GM12892 (cell line): ENCODE measurements at regions not wholly inside any gene's neighbourhood (a gene's known extent, or its start where the extent isn't known, plus 50 kb on each side); places are given as distances from the start of the nearest gene placed in this dataset.

ENCODE experiments used
- DNase-seq: peaks from one replicate; pipeline ENCODE4 v3.0.0; 2011; ENCODE audit not compliant: insufficient read length
- FAIRE-seq: peaks from 2 replicates; lab custom pipeline; 2011; peaks lifted over from hg19 to GRCh38; lab: Jason Lieb, UNC
- POLR2A ChIP-seq: IDR thresholded peaks from 2 replicates; pipeline ENCODE4 v1.6.1; 2011; ENCODE audit warnings: low read depth, low read length, control low read depth
- POLR2AphosphoS5 ChIP-seq: IDR thresholded peaks from 2 replicates; pipeline ENCODE4 v1.6.1; 2011; ENCODE audit warnings: low read depth, low read length, control low read depth
- TAF1 ChIP-seq: IDR thresholded peaks from 2 replicates; pipeline ENCODE4 v1.6.1; 2011; ENCODE audit warnings: low read depth, mild to moderate bottlenecking, control low read depth, low read length, borderline replicate concordance

- no peak for TF ChIP-seq POLR2A
- no peak for TF ChIP-seq TAF1
- TF ChIP-seq POLR2AphosphoS5 = no peak
- FAIRE-seq = no peak
- DNase-seq = no peak
Observed at GRCh38 chr3:102304550-102304949, 130.3 kb upstream of the ZPLD1 start.

DNA sequence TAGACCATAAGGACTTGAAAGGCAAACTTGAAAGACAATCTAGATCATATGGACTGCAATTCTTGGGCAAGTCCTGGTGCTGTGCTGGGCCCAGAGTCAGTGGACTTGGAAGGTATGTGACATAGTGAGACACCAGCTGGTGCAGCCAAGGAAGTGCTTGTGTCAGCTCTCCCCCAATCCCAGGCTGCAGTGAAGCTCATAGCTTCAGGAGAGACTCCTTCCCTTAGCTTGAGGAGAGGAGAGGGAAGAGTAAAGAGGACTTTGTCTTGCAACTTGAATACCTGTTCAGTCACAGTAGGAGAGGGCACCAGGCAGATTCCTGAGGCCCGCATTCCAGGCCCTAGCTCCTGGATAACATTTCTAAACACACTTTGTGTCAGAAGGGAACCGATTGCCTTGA, 127.4 kb upstream of the ZPLD1 start:
- DNase-seq (no peak), FAIRE-seq (no peak)
- TF ChIP-seq POLR2AphosphoS5 (no peak), POLR2A (no peak), TAF1 (no peak)

GRCh38 chr3:102329066-102329465, 105.7 kb upstream of the ZPLD1 start:
- FAIRE-seq (no peak), DNase-seq (no peak)
- TF ChIP-seq TAF1 = no peak
- TF ChIP-seq POLR2A = no peak
- no peak for TF ChIP-seq POLR2AphosphoS5

DNA sequence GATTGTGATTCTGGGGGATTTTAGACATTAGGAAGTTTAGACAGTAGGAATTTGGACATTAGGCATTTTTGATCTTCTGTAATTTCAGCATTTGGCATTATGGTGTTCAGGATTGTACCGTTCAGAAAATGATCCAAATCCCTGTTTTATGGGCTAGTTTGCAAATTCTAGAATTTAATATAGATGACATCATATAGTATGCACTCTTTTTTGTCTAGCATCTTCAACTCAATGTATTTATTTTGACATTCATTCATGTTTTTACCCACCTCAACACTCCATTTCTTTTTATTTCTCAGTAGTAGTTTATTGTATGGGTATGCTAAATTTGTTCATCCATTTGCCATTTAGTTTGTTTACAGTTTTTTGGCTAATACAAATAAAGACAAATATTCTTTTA, 105.3 kb upstream of the ZPLD1 start:
- FAIRE-seq (no peak), DNase-seq (no peak)
- TF ChIP-seq POLR2A (no peak), POLR2AphosphoS5 (no peak), TAF1 (no peak)

- TF ChIP-seq POLR2AphosphoS5 (no peak), POLR2A (no peak), TAF1 (no peak)
- FAIRE-seq = no peak
- no peak for DNase-seq
Observed at GRCh38 chr3:102332205-102332604, 102.6 kb upstream of the ZPLD1 start.

DNA sequence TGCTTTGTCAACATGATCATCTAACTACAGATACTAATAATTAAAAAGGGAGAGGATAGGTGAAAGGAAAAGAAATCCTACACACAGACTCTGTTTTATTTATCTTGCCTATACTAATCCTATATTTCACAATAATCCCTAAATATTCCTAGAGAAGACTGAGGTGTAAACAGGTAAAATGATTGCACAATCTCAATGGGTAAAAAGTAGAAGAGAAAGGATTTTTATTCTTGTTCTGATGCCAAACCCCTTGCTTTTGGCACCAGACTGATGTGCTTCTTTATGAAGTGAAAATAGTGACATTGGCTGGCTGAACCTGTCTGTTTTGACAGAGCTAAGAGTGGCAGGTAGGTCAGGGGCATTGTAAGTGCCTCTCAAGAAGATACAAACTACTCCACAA, 101.9 kb upstream of the ZPLD1 start:
- no peak for DNase-seq
- FAIRE-seq = no peak
- no peak for TF ChIP-seq POLR2AphosphoS5
- TF ChIP-seq POLR2A = no peak
- TF ChIP-seq TAF1 = no peak

GRCh38 chr3:102336130-102336529, 98.7 kb upstream of the ZPLD1 start:
- FAIRE-seq = no peak
- no peak for DNase-seq
- TF ChIP-seq TAF1 (no peak), POLR2AphosphoS5 (no peak), POLR2A (no peak)

- TF ChIP-seq POLR2AphosphoS5 (no peak), TAF1 (no peak), POLR2A (no peak)
- DNase-seq (no peak), FAIRE-seq (no peak)
Observed at GRCh38 chr3:102339671-102340070, 95.1 kb upstream of the ZPLD1 start.

GRCh38 chr3:102346897-102347296, 87.9 kb upstream of the ZPLD1 start:
- TF ChIP-seq POLR2AphosphoS5 = no peak
- no peak for TF ChIP-seq TAF1
- TF ChIP-seq POLR2A = no peak
- FAIRE-seq = no peak

GRCh38 chr3:102348904-102349303, 85.9 kb upstream of the ZPLD1 start:
- FAIRE-seq (peak; percentile 48), DNase-seq (no peak)
- TF ChIP-seq POLR2A = no peak
- no peak for TF ChIP-seq TAF1
- TF ChIP-seq POLR2AphosphoS5 = no peak

More at GRCh38 chr3:102346897-102347296, 87.9 kb upstream of the ZPLD1 start:
- no peak for DNase-seq

DNA sequence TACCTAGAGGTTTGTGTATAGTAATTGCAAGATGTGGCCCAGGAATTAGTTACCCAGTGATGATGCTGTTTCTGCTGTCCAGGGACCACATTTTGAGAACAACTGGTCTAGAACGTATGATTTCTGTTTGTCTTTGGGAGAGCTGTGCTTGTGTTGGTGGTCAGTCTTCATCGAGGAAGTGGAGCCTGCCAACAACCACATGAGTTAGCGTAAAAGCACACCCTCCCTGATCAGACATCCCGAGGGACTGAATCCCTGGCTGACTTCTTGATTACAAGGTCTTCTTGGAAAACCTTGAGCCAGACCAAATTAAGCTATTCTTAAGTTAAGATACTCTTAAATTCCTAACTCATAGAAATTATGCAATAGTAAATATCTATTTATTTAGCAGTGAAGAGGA, 81.7 kb upstream of the ZPLD1 start:
- no peak for TF ChIP-seq POLR2A
- no peak for TF ChIP-seq POLR2AphosphoS5
- no peak for TF ChIP-seq TAF1
- FAIRE-seq = no peak
- DNase-seq = no peak

DNA sequence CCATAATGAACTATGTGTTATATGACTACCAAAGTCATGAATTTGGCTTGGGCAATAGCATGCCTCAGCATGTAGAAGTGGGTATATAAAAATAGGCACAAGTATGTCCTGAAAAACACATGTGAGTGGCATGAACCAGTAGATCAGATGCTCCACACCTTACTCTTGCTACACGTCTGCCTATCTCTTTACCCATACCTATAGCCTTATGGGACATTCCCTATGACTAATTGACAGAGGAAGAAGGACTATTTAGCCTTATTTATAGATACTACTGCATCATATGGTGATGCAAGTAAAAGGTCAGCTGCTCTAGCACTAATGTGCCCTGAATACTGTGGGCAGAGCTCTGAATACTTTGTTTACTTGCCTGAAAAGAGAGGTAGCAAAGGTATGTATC, 81.0 kb upstream of the ZPLD1 start:
- FAIRE-seq (no peak), DNase-seq (no peak)
- TF ChIP-seq POLR2A (no peak), POLR2AphosphoS5 (no peak), TAF1 (no peak)
